Choroid plexus epithelial cell (primary cell): ENCODE measurements at regions not wholly inside any gene's neighbourhood (a gene's known extent, or its start where the extent isn't known, plus 50 kb on each side); places are given as distances from the start of the nearest gene placed in this dataset.

Experiments
- DNase-seq: peaks from one replicate; pipeline ENCODE4 v3.0.0-alpha.2; 2010; ENCODE audit warnings: low read depth
- H3K4me3 ChIP-seq: 2 replicates; pipeline ENCODE4 v1.5.1; 2011; ENCODE audit warnings: low read depth, mild to moderate bottlenecking, control low read depth, low read length, moderate library complexity
- CTCF ChIP-seq: conservative IDR thresholded peaks from 2 replicates; pipeline ENCODE4 v1.5.1; 2011; ENCODE audit warnings: low read depth, mild to moderate bottlenecking, control low read depth, inconsistent platforms, low read length, moderate library complexity

- no peak overlapping the region for H3K4me3 ChIP-seq
- no peak for DNase-seq
- no peak for TF ChIP-seq CTCF
Measured at GRCh38 chr9:631596-631995, 209.9 kb upstream of the DMRT1 start.

GRCh38 chr9:633461-633860 is 208.0 kb upstream of the DMRT1 start:
- H3K4me3 ChIP-seq = no peak overlapping the region
- TF ChIP-seq CTCF = no peak
- DNase-seq = no peak

GRCh38 chr9:636931-637591 is 204.4 kb upstream of the DMRT1 start:
- TF ChIP-seq CTCF = no peak
- H3K4me3 ChIP-seq = no peak overlapping the region
- no peak for DNase-seq

- TF ChIP-seq CTCF = no peak
- H3K4me3 ChIP-seq = no peak overlapping the region
- no peak for DNase-seq
Measured at GRCh38 chr9:638152-638551, 203.3 kb upstream of the DMRT1 start.

GRCh38 chr9:642014-642413 is 199.5 kb upstream of the DMRT1 start:
- DNase-seq = no peak
- no peak overlapping the region for H3K4me3 ChIP-seq
- TF ChIP-seq CTCF = no peak

GRCh38 chr9:643966-644365 is 197.5 kb upstream of the DMRT1 start:
- DNase-seq = no peak
- TF ChIP-seq CTCF = no peak
- no peak overlapping the region for H3K4me3 ChIP-seq

GRCh38 chr9:647522-647921 is 194.0 kb upstream of the DMRT1 start:
- no peak for TF ChIP-seq CTCF
- no peak for DNase-seq
- H3K4me3 ChIP-seq = no peak overlapping the region
